HEK293T (cell line): ENCODE measurements at regions not wholly inside any gene's neighbourhood (a gene's known extent, or its start where the extent isn't known, plus 50 kb on each side); places are given as distances from the start of the nearest gene placed in this dataset.

Experiments
- ARNT ChIP-seq: fragments of 450-650 bp; IDR thresholded peaks from 2 replicates; pipeline ENCODE4 v1.6.1; 2017; ENCODE audit warnings: mild to moderate bottlenecking
- FOXA1 ChIP-seq: fragments of 450-650 bp; IDR thresholded peaks from 2 replicates; pipeline ENCODE4 v1.6.1; 2016; ENCODE audit warnings: mild to moderate bottlenecking
- FOXK2 ChIP-seq: fragments of 450-650 bp; IDR thresholded peaks from 2 replicates; pipeline ENCODE4 v1.6.1; 2016; ENCODE audit warnings: mild to moderate bottlenecking

- TF ChIP-seq FOXK2: no peak
- no peak for TF ChIP-seq FOXA1
- TF ChIP-seq ARNT: no peak
Measured at GRCh38 chr4:154973244-154974035, 192.4 kb downstream of the RBM46 start.
